HK-2 (cell line): ENCODE measurements at regions not wholly inside any gene's neighbourhood (a gene's known extent, or its start where the extent isn't known, plus 50 kb on each side); places are given as distances from the start of the nearest gene placed in this dataset.

Source experiments
- DNase-seq: peaks from one replicate; pipeline ENCODE4 v3.0.0-alpha.2; 2018; ENCODE audit not compliant: unreplicated experiment

DNA sequence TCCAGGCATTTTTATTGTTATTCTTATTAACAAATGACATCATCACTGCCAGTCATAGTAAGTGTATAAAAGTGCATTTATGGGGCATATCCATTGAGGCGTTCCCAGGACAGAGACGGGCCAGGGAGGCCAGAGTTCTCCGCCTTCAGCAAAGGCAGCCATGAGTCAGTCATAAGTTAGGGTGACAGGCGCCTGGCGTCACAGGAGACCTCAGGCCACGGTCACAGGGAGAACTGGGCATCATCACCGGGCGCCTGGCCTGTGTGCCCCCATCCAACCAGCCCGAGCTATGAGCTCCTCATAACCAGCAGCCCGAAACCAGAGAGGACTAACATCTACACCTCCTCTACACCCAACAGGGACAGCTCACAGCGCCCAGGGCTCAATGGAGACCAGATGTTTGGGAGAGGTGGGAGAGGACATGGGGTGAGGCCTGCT lies 259.2 kb downstream of the DLL1 start:
- DNase-seq, result no peak

DNA sequence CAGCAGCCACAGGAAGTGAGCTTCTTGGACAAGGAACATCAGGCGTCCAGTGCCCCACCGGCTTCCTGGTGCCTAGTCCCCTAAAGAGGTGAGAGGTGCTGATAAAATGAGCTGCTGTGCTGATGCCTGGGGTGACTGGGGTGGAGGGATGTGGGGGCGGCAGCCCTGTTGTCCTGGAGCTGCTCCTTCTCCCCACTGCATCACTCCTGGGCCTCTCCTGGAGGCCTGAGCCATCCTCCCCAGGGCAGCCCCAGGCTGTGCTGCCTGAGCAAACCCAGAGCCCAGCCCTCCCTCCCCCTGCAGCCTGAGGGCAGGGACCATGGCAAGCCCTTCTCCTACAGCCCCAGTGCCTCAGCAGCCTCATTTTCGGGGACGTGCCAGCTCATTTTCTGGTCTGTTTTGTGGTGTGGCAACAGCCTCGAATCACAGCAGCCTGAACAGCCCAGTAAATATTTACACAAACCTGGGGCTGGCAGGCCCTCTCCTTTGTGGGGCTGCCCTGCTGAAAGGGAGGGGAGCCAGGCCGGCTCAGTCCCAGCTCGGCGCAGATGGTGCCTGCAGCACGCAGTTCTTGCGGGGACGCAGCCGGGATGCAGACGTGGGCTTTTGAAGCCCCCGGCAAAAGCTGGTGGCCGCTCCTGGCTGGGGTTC lies 259.9 kb downstream of the DLL1 start:
- DNase-seq, result no peak

DNA sequence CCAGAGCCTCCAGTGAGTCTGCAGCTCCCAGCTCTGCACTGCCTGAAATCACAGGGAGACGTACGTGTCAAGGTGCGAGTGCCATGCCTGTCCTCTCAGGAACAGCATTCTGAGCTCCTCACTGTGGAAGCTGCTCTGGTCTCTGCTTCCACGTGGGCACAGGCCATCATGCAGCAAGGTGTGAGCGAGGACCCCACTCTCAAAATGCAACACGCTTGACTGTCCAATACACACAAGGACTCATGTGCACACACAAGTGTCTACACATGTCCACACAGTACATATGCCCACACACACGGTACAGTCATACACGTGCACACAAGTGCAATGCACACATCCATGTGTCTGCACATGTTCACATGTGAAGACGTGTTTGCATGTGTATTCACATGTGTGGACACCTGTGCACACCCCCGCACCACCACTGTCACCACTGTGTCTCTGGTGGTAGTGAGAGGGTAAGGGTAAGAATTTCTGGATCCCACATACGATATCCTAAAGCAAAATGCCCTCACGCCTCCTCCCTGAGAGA lies 260.5 kb downstream of the DLL1 start:
- no peak for DNase-seq

DNA sequence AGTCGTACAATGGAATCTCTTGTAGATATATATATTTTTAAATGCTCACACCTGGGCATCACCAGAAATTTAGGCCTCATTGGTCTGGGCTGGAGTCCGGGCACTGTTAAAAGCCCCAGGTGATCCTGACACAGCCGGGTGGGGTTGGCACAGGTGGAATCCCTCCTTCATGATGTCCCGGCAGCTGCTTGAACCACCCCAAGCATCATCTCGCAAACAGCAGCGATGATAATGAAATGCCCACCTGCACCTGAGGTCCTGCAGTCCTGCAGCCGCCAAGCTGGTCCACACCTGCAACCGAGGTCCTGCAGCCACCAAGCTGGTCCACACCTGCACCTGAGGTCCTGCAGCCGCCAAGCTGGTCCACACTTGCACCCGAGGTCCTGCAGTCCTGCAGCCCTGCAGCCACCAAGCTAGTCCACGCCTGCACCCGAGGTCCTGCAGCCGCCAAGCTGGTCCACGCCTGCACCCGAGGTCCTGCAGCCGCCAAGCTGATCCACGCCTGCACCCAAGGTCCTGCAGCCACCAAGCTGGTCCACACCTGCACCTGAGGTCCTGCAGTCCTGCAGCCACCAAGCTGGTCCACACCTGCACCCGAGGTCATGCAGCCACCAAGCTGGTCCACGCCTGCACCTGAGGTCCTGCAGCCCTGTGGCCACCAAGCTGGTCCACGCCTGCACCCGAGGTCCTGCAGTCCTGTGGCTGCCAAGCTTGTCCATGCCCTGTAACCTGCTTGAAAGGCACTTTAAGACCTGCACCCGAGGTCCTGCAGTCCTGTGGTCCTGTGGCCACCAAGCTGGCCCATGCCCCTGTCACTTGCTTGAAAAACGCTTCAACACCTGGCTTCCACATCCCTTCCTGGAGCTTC lies 261.2 kb downstream of the DLL1 start:
- no peak for DNase-seq

DNA sequence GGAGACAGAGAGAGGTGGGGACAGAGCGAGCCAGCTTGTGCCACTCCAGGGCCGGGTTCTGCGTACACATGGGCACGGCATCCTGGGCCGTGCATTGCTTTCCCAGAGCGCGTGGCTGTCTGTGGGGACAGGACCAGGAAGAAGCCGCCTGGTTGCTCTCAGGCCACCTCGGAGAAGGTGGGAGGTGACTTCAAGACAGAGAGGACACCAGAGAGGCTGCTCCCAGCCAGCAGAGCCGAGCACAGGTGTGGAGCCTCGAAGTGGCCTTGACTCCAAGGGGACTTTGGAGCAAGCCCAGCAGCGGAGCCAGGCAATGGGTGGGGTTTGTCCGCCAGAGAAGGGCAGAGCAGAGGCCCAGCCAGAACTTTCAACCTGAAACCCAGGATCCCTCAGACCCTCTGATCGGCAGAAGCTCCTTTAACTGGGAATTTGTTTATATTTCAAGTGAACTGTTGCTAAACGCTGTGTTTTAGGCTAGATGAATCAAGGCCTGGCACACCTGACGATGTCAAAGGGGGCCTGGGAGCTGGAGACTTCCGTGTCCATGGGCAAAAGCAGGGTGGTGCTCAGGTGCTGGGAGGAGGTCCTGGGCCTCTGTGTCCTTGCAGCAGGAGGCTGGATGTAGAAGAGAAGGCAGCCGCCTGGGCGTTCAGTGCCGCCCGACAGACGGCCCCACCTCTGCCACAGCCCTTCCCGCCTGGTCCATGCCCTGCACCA lies 262.1 kb downstream of the DLL1 start:
- no peak for DNase-seq

DNA sequence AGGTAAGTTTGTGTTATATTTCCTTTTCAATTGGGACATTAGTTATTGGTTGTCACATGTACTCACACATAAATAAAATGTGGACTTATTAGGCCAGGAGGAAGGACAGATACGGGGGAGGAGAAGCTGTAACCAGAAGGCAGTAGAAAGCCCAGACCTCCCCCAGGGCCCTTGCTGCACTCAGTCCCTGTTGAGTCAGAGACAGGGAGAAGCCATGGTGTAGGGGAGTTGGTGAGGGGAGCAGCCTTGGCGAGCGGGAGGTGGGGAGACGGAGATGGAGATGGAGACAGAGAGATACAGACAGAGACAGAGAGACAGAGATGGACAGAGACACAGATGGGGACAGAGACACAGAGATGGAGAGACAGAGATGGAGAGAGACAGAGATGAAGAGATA lies 263.2 kb downstream of the DLL1 start:
- DNase-seq, result no peak

DNA sequence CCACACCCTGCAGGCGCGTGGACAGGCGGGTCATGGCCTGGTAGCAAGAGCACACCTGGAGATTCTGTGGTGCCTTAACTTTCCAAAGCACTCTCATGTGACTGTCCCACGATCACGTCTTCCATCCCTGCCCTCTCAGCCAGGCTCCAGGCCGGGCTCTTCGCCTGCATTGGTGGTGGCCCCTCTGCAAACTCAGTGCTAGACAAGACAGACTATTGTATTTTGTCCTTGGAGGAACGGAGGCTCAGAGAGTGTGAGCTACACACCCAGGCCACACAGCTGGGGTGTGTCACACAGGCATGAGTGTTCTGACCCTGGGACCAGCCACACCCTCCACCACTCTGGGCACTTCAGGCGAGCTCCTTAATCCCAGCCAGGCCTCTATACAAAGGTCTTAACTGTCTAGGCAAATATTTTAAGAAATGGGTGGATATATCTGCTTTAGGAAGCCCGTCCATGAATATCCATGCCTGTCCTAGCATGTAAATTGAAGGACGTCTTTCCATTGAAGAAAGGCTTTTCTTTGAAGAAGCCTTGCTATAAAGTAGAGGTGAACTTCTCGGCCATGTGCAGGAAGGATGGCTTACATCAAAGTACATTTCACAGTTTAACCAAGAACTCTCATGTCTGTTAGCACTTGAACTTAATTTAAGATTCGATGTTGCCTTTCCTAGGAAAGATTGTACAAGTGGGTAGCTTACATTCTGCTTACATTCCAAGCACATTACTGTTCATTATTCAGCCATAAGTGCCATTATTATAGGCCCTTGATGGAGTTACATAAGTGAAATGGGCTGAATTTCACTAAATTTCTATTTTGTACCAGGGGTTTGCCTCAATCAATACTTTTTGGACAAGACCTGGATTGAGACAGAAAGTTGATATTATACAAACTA lies 263.9 kb downstream of the DLL1 start:
- DNase-seq, result no peak

DNA sequence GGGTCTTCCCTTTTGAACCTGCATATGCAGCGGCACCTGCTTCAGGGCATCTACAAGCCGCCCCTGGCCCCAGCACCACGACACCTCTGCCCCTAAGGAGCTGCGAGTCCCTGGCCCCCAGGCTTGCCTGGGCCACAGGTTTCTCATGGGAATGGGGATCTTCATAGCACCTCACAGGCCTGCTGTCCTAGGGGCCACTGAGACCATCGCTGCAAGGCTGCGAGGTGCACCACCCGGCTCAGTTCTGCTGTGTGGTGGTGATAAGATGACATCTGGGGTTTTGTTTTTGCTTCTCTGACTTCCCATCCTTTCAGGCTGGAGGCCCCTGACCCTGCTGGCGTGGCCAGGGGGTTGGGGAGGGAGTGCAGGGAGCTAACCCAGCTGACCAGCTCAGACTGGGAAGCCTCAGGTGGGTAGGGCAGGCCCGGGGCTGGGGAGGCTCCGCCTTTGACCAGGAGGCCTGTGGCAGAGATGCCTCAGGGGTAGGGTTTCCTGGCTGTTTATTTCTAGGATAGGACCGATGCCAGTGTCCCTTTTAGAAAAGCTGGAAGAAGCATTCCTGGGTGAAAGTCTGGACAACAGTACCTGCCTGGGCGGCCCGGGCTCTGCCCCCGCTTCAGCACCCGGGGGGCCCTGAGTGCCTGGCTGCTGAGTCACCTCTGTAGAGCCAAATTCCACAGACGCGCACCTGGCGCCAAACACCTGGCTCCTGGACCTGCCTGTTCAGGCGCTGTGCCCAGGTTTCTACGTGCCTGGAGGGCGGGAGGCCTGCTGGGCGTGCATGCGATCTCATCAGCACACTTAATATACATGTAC lies 264.7 kb downstream of the DLL1 start:
- DNase-seq, result no peak

DNA sequence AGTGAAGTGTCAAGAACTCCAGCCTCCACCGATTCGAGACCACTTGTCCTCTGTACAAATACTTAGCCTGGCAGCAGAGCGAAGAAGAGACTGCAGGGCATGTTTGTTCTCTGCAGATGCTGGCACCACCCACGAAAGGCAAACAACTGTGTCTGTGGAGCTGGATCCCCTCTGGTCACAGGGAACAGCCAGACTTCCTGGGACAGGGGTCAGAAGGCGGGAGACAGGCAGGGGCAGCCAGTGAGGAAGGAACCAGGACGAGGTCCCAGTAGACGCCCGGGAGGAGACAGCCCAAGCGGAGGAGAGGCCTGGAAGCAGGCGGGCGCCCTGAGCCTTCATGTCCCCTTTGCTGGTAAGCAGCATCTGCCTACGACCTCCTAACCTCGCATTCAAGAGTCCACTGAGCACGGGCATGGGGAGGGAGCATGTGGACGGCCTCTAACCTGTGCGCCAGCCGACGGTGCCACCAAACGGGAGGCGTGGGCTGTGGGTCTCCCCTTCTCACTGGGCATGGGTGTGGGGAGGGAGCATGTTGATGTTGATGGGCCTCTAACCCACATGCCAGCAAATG lies 265.5 kb downstream of the DLL1 start:
- DNase-seq, result no peak

DNA sequence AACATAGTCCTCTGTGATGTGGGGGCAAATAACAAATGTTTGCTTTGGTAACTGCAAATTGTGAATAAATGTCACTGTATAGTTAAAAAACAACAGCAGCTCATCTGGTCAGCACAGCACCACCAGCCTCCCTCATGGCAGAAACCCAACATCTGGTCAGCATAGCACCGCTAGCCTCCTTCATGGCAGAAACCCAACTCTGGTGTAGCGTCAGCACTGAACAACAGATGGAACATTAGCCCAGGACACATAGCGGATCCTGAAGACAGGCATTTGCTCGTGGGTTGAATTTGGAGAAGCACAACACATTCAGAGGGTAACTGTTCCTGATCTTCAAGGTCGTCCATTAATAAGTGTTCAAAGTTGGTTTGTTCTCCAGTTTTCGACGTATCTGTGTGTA lies 265.9 kb downstream of the DLL1 start:
- DNase-seq, result no peak

DNA sequence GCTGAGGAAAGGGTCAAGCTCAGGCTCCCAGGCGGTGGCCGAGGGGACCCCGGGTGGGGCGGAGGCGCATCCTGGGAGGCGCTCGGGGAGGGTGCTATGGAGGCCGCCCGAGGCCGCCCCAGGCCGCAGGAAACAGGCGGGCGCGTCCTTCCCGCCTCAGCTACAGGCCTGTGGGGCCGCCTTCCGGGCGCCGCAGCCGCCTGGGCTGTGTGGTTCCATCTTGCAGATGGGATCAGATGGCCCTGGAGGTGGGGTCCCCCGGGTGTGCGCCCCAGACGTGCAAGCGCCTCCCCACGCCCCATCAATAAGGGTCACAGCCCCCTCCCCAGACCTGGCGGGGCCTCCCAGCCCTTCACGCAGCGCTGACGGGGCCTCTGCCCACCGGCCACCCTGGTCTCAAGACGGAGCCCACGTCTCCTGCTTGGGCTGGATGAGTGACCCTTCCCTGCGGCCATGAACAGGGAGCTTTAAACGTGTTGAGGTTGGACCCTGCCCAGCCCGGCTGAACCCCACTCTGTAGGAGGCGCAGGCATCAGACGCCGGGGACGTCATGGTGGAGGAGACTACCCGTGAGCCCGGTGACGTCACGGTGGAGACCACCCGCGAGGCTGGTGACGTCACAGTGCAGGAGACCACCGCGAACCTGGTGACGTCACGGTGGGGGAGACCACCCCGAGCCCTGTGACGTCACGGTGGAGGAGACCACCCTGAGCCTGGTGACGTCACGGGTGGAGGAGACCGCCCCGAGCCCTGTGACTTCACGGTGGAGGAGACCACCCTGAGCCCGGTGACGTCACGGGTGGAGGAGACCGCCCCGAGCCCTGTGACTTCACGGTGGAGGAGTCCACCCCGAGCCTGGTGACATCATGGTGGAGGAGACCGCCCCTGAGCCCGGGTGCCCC lies 267.0 kb downstream of the DLL1 start:
- no peak for DNase-seq

DNA sequence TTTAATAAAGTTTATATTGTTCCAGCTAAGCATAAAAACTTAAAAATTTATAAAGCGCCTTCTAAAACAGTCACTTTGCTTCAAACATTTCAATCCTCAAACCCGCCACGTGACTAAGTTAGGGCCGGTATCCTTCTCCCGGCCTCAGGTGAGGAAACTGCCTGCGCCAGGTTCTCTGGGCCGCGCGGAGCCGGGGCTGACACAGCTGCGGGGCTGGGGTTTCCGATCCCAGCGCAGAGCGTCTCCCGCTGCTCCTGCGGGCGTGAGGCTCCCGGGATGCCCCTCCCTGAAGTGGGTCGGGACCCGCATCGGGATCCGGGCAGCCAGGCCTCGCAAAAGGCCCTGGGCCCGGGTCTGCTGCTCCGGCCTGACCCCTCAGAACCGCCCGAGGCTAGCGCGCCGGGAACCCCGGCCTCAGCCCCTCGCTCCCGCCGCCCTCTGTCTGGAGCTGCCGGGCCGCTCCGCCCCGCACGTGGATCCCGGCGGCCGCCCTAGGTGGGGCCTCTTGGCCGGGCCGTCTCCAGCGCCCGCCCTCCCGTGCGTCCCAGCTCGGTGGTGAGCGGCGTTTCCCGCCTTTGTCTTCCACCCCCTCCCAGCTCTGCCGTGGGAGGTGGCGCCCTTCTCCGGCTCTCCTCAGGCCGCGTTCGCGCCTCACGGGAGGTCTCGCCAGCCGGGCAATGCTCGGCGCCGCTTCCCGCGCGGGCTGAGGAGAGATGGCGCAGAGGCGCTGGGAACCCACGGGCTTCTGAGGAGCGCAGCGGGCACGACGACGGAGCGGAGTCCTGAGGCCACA lies 267.9 kb downstream of the DLL1 start:
- no peak for DNase-seq

DNA sequence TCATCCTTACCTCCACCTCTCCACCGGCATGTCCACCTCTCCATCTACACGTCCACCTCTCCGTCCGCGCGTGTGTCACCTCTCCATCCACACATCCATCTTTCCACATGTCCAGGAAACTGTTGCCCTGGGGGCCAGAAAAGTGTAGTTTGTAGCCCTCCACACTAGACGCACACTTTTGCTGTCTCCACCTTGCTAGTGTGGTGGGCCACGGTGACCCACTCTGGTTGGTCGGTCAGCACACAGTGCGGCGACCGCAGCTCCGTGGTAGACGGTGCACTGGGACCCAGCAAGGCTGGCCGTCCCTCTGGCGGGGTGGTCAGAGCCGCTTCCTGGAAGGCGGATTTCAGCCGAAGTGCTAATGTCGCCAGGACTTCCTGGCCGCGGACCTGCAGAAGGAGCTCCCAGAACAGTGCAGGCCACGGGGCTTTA lies 268.6 kb downstream of the DLL1 start:
- no peak for DNase-seq

DNA sequence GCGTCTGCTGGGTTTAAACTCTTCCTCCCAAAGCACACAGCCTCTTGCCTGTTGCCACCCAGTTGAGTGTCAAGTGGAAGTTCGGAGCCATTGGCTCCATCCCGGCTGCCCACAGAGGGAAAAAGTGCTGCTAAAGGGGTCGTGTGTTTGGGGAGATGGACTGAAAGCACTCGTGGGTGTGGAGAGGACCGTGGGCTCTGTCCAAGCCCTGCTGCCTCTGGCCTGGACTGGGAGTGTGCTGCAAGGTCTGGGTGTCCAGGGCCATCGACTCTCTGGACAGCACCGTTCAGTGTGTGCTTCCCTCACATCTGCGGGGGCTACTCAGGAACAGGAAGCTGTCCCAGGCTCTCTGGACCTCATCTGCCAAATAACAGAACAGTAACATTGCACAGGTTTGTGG lies 269.3 kb downstream of the DLL1 start:
- no peak for DNase-seq

DNA sequence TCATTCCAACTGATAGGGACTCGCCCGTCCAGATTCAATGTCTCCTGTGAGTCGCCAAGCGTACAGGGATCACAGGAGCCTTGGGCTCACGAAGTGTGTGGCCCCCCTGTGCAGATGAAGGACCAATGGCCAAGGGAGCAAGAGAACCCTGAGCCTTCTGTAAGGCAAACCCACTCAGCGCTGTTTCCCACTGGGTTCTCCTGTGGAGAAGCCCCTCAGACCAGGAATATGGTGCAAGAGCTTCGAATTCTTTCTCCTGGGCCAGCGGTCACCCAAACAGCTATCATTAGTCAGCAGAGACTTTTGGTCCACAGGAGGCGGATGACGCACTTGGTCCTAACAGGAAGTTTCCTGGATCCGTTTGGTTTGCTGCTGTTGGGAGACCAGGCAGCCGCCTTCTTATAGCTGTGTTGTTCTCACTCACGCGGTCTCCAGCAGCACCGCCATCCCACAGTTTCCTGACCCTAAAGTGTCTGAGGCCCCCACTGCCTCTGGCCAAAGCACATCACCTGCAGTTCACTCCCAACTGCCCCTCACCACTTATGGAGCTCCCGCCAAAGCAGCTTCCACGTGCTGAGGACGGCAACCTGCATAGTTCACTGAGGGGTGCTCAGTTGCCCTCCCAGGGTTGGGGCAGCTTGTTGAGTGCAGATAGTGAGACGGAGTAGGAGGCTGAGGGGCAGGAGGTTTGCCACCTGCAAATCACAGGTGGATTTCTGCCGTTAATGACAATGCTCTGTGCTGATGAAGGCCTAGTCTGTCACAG lies 268.6 kb downstream of the ERMARD start:
- DNase-seq, result no peak

DNA sequence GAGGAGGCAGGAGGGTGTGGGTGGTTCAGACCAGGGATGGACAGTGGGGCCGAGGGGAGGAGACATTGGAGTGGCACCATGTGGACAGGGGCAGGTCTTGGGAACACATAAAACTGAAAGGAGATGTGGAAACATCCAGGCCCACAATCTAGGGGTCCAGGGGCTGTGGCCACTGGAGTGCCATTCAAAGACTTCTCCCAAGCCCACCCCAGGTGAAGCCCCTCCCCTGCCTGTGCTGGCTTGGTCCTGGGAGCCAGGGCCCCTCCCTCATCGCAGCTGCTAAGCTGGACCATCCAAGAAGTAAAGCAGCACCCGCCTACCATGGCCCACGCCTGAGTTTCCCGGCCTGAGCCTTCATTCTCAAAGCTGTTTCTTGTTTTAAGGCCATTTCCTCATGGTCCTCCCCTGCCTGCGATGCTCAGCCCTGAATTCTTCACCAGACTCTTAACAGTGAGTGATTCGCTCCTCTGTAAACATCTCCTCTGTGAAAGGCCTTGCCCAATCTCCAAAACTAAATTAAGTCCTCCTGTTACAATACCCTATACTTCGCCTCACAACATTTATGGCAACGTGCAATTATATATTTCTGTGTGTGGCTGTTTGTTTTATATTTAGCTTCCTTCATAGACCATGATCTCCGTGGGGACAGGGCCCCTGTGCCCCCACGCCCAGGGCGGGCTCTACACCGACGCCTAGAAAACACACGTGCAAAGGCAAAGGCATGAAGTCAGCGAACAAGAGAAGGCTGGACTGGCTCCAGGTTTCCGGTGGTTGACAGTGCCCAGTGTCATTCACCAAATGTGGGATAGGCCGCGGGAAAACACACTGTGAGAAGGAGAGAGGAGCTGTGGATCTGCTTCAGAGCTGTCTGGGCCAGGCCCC lies 267.8 kb downstream of the ERMARD start:
- no peak for DNase-seq
